ENCODE measurements at regions not wholly inside any gene's neighbourhood (a gene's known extent, or its start where the extent isn't known, plus 50 kb on each side); places are given as distances from the start of the nearest gene placed in this dataset.

DNA sequence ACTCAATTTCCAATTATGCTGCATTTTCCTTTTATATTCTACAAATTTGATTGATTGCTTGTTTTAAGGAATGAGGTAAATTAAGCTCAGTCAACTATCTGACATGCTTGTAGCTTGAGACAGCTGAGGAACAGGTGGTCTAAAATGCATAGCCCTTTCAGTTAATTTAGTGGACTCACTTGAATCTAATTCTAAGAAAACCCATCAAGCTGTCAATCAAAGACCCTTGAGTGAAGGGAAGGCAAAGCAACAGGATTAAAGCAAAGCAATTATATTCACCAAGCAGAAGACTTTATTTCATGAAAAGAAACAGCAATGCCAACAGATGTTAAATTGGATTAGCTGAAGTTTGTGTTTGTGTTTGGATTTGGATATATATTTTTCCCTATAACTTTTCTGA is 228.5 kb downstream of the ARPP21 start:
- TF ChIP-seq REST (tag by site-specific recombination; IDR thresholded peaks at IDR 0.05) (no peak), ZNF146 (tag by site-specific recombination; IDR thresholded peaks at IDR 0.05) (no peak)
- TF ChIP-seq, protein P1, sequence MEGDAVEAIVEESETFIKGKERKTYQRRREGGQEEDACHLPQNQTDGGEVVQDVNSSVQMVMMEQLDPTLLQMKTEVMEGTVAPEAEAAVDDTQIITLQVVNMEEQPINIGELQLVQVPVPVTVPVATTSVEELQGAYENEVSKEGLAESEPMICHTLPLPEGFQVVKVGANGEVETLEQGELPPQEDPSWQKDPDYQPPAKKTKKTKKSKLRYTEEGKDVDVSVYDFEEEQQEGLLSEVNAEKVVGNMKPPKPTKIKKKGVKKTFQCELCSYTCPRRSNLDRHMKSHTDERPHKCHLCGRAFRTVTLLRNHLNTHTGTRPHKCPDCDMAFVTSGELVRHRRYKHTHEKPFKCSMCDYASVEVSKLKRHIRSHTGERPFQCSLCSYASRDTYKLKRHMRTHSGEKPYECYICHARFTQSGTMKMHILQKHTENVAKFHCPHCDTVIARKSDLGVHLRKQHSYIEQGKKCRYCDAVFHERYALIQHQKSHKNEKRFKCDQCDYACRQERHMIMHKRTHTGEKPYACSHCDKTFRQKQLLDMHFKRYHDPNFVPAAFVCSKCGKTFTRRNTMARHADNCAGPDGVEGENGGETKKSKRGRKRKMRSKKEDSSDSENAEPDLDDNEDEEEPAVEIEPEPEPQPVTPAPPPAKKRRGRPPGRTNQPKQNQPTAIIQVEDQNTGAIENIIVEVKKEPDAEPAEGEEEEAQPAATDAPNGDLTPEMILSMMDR (tag by site-specific recombination; IDR thresholded peaks at IDR 0.05) = no peak

All from HEK293 (cell line).